Transverse colon (tissue), 4 donors: ENCODE measurements at regions not wholly inside any gene's neighbourhood (a gene's known extent, or its start where the extent isn't known, plus 50 kb on each side); places are given as distances from the start of the nearest gene placed in this dataset.

ENCODE experiments used
- DNase-seq: peaks from one replicate; pipeline ENCODE4 v3.0.0-alpha.2; 2019
- H3K27ac ChIP-seq, 4 donors: fragments of 200-600 bp; sonication (generic); 2 replicates each; pipeline ENCODE4 v1.5.1; 2016 to 2018; ENCODE audit warnings: inconsistent platforms in 4 of 4
- H3K27me3 ChIP-seq: fragments of 200-600 bp; sonication (generic); 2 replicates; pipeline ENCODE4 v1.5.1; 2017; ENCODE audit warnings: inconsistent platforms
- H3K36me3 ChIP-seq, 4 donors: fragments of 200-600 bp; sonication (generic); 2 replicates each; pipeline ENCODE4 v1.5.1; 2017 to 2019; ENCODE audit warnings: inconsistent platforms in 4 of 4
- H3K4me1 ChIP-seq, 4 donors: fragments of 200-600 bp; sonication (generic); 2 replicates each; pipeline ENCODE4 v1.5.1; 2017 to 2020; ENCODE audit warnings: inconsistent platforms in 4 of 4
- H3K4me3 ChIP-seq, 4 donors: fragments of 200-600 bp; sonication (generic); 1 replicate in 1 of 4; 2 replicates in 3 of 4; pipeline versions ENCODE4 v1.5.1 to v1.6.1; 2017 to 2019; ENCODE audit warnings: inconsistent platforms in 4 of 4
- H3K9me3 ChIP-seq, 2 donors: fragments of 200-600 bp; sonication (generic); 2 replicates each; pipeline ENCODE4 v1.5.1; 2017 to 2019; ENCODE audit warnings: inconsistent platforms in 2 of 2
- EP300 ChIP-seq: sonication (generic); formaldehyde crosslinking; IDR thresholded peaks from one replicate; pipeline ENCODE4 v1.6.1; 2017; ENCODE audit warnings: antibody characterized with exemption, low read depth
- POLR2A ChIP-seq: fragments of 450-650 bp; IDR thresholded peaks from one replicate; pipeline ENCODE4 v1.6.1; 2016; ENCODE audit warnings: antibody characterized with exemption, mild to moderate bottlenecking, moderate library complexity
- POLR2AphosphoS5 ChIP-seq, 3 donors: sonication (generic); formaldehyde crosslinking; IDR thresholded peaks; one replicate each; pipeline ENCODE4 v1.6.1; 2016; ENCODE audit warnings: antibody characterized with exemption in 3 of 3
- WGBS, 2 donors: methylation state at CpG; one replicate each; pipeline ENCODE4 v1.1.5; 2018; ENCODE audit warnings: low coverage in 1 of 2; 5-methylcytosine and 5-hydroxymethylcytosine counted together
- in situ Hi-C, 4 donors: fragments of 200-750 bp; cut with MboI; loops; one replicate each; pipeline versions ENCODE4 v1.15.0 to v1.15.1; 2017; ENCODE audit warnings: low sequenced_read_pairs in 3 of 4, low pct_ligation_motif_present in 1 of 4, low pct_unique_long_range_greater_than_20kb in 1 of 4
- intact Hi-C: fragments of 100-400 bp; cut with DNase I; formaldehyde crosslinking; loops from one replicate; pipeline ENCODE4 v1.15.1; 2023; ENCODE audit warnings: low total_unique reads
- TF ChIP-seq, protein P1 (sequence below), 5 experiments: fragments of 200-600 bp in 3 of 5; fragments of 450-650 bp in 2 of 5; sonication (generic) in 3 of 5; IDR thresholded peaks; 1 replicate in 2 of 5; 2 replicates in 3 of 5; pipeline ENCODE4 v1.5.1; 2016 to 2017; ENCODE audit warnings: antibody characterized with exemption in 5 of 5, inconsistent platforms in 3 of 5, mild to moderate bottlenecking in 2 of 5, moderate library complexity in 1 of 5

DNA sequence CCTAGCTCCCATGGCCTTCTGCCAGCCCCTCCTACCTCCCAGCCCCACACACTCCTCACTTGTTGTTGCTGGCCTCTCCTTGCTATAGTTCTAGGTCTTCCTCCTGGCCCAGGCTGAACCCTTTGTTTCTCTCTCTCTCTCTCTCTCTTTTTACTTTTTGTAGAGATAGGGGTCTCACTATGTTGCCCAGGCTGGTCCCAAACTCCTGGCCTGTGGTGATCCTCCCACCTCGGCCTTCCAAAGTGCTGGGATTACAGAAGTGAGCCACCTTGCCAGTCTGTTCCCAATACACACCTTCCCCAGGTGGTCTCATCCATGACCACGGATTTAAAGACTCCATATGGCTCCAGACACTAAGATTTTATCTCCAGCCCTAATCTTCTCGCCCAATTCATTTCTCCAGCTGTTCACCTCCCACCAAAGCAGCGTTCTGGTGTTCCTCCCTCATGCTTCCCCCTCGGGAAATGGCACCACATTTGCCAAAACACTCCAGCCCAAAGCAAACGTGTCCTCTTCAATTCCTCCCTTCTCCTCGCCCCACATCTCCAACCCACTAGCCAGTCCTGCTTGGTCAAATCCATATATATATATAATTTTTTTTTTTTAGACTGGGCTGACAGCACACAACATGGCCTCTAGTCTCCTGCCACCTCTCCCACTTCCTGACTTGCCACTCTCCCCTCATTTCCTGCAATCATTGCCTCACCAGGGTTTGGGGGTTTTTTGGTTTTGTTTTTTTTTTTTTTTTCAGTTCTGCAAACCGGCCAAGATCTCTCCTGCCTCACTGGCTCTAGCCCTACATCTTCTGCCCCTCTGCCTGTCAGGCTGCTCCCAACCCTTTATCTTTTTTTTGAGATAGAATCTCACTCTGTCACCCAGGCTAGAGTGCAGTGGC, 104.4 kb downstream of the NCR2 start:
- TF ChIP-seq, protein P1, sequence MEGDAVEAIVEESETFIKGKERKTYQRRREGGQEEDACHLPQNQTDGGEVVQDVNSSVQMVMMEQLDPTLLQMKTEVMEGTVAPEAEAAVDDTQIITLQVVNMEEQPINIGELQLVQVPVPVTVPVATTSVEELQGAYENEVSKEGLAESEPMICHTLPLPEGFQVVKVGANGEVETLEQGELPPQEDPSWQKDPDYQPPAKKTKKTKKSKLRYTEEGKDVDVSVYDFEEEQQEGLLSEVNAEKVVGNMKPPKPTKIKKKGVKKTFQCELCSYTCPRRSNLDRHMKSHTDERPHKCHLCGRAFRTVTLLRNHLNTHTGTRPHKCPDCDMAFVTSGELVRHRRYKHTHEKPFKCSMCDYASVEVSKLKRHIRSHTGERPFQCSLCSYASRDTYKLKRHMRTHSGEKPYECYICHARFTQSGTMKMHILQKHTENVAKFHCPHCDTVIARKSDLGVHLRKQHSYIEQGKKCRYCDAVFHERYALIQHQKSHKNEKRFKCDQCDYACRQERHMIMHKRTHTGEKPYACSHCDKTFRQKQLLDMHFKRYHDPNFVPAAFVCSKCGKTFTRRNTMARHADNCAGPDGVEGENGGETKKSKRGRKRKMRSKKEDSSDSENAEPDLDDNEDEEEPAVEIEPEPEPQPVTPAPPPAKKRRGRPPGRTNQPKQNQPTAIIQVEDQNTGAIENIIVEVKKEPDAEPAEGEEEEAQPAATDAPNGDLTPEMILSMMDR (IDR thresholded peaks at IDR 0.05) = no peak
- TF ChIP-seq EP300 = no peak
- no peak for TF ChIP-seq POLR2AphosphoS5 (IDR thresholded peaks at IDR 0.05)
- TF ChIP-seq POLR2A = no peak
- H3K36me3 ChIP-seq = no peaks in the 10 kb centered on the region
- no peaks in the 10 kb centered on the region for H3K9me3 ChIP-seq
- peaks cover 11 to 24% (median 14%) of the 10 kb centered on the region in 4 donors for H3K4me1 ChIP-seq
- no peak overlapping the region for H3K27ac ChIP-seq
- WGBS, 2 donors = 74 to 76% methylated on average over 4 to 8 of the region's 8 CpGs
- H3K4me3 ChIP-seq = no peak overlapping the region
- H3K27me3 ChIP-seq = peaks cover 10% of the 10 kb centered on the region
- in situ Hi-C loops = no loop called here
- DNase-seq = no peak
- intact Hi-C loops = no loop called here

DNA sequence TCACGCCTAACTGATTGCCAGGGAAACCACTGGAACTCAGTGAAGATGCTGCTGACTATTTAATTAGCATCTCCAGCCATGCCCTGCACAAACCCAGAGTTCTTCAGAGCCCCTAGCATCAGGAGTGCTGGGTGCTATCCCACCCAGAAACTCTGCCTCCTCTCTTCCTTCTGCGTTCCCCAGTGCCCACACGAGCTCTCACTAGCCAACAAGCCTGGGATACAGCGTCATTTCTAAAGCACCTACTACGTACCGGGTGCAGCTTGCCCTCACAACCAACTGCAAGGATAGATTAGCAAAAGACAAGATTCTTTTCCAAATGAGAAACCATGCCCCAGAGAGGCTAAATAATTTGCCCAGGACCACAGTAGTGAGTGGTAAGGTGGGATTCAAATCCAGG, 105.2 kb upstream of the FOXP4 start:
- TF ChIP-seq EP300 = no peak
- TF ChIP-seq, protein P1 (IDR thresholded peaks at IDR 0.05) = no peak
- TF ChIP-seq POLR2AphosphoS5 (IDR thresholded peaks at IDR 0.05) = no peak
- TF ChIP-seq POLR2A = no peak
- no peak overlapping the region for H3K4me3 ChIP-seq
- intact Hi-C loops (no loop called here), in situ Hi-C loops (no loop called here)
- H3K9me3 ChIP-seq = no peaks in the 10 kb centered on the region
- no peak for DNase-seq
- H3K27me3 ChIP-seq = peaks cover 10% of the 10 kb centered on the region
- 96 to 100% methylated on average over 4 to 6 of the region's 6 CpGs for WGBS, 2 donors
- H3K27ac ChIP-seq = no peak overlapping the region
- H3K36me3 ChIP-seq = no peaks in the 10 kb centered on the region
- H3K4me1 ChIP-seq = peaks cover 11 to 24% (median 14%) of the 10 kb centered on the region in 4 donors

DNA sequence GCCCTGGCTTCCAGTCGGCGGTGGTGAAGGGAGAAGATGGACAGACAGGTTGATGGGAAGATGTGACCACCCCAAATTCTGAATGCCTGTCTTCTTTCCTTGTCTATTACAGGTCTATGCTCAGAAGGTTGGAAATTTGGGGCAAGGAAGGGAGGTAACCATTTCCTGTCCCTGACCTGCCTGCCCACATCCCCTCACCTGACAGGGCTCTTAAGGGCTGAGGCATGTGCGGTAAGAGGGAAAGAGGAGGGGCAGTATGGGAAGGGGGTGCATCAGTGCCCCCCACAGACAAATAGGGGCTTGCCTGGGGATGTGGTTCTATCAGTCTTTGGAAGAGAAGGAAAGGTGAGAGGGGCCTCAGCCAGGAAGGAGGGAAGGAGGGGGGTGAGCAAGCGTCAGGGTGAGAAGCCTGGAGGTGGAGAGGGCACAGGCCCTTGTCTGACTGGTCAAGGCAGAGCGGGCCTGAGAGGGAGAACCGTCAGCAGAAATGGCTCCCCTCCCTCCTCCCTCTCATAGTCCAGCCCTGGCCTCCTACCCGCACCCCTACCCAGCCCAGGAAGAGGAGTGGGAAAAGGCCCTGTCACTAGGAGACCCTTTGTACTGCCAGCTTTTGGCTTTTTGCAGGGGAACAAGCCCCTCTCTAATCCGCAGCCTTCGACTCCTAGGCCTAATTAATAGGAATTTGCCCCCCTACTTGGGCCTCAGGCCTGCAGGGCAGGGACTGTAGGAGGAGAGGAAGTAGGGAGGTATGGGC, 104.4 kb upstream of the FOXP4 start:
- no peak for DNase-seq
- Histone ChIP-seq H3K27me3 (peaks cover 10% of the 10 kb centered on the region), H3K4me1 (peaks cover 11 to 24% (median 14%) of the 10 kb centered on the region in 4 donors), H3K36me3 (no peaks in the 10 kb centered on the region), H3K9me3 (no peaks in the 10 kb centered on the region), H3K4me3 (no peak overlapping the region), H3K27ac (no peak overlapping the region)
- no peak for TF ChIP-seq EP300
- no peak for TF ChIP-seq POLR2AphosphoS5 (IDR thresholded peaks at IDR 0.05)
- no peak for TF ChIP-seq POLR2A
- TF ChIP-seq, protein P1 (IDR thresholded peaks at IDR 0.05) = no peak
- in situ Hi-C loops (no loop called here), intact Hi-C loops (no loop called here)
- WGBS, 2 donors = 93 to 100% methylated on average over 2 to 9 of the region's 9 CpGs

DNA sequence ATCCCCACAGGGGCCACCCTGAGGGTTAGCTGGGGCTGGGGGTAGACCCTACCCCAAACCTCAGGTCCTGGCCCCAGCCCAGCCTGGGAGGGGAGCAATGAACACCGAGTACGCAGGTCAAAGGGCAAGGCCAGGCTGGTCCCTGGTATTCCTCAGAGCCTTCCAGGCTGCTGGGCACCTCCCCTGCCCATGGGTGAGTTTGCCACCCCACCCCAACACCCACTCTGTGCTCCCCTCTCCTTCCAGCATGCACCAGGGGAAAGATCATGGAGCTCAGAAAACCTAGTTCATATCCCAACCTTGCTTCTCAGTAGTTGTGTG, 103.9 kb upstream of the FOXP4 start:
- Histone ChIP-seq H3K9me3 (no peaks in the 10 kb centered on the region), H3K27me3 (peaks cover 10% of the 10 kb centered on the region), H3K4me3 (no peak overlapping the region), H3K27ac (no peak overlapping the region), H3K4me1 (peaks cover 11 to 24% (median 14%) of the 10 kb centered on the region in 4 donors), H3K36me3 (no peaks in the 10 kb centered on the region)
- intact Hi-C loops = no loop called here
- DNase-seq = no peak
- 71% methylated on average over 2 of the region's 2 CpGs; no CpG with 5 or more reads in 1 of the 2 donors for WGBS, 2 donors
- TF ChIP-seq POLR2A = no peak
- TF ChIP-seq EP300 = no peak
- TF ChIP-seq POLR2AphosphoS5 (IDR thresholded peaks at IDR 0.05) = no peak
- TF ChIP-seq, protein P1 (IDR thresholded peaks at IDR 0.05) = no peak
- in situ Hi-C loops = no loop called here
